Suprapubic skin (tissue), 3 donors: ENCODE measurements at regions not wholly inside any gene's neighbourhood (a gene's known extent, or its start where the extent isn't known, plus 50 kb on each side); places are given as distances from the start of the nearest gene placed in this dataset.

Experiments
- CTCF ChIP-seq, 2 donors: fragments of 200-600 bp in 1 of 2; fragments of 450-650 bp in 1 of 2; sonication (generic) in 1 of 2; IDR thresholded peaks; one replicate each; pipeline ENCODE4 v1.5.1; 2016 to 2019; ENCODE audit warnings: antibody characterized with exemption in 2 of 2, mild to moderate bottlenecking in 1 of 2, moderate library complexity in 1 of 2
- POLR2AphosphoS5 ChIP-seq, 3 donors: sonication (generic); formaldehyde crosslinking; IDR thresholded peaks; one replicate each; pipeline ENCODE4 v1.6.1; 2017; ENCODE audit warnings: antibody characterized with exemption in 3 of 3

- TF ChIP-seq CTCF (IDR thresholded peaks at IDR 0.05) (no peak), POLR2AphosphoS5 (IDR thresholded peaks at IDR 0.05) (no peak)
Observed at GRCh38 chr10:10833955-10834354, 183.7 kb upstream of the CELF2 start.
